ENCODE measurements at regions not wholly inside any gene's neighbourhood (a gene's known extent, or its start where the extent isn't known, plus 50 kb on each side); places are given as distances from the start of the nearest gene placed in this dataset.

DNA sequence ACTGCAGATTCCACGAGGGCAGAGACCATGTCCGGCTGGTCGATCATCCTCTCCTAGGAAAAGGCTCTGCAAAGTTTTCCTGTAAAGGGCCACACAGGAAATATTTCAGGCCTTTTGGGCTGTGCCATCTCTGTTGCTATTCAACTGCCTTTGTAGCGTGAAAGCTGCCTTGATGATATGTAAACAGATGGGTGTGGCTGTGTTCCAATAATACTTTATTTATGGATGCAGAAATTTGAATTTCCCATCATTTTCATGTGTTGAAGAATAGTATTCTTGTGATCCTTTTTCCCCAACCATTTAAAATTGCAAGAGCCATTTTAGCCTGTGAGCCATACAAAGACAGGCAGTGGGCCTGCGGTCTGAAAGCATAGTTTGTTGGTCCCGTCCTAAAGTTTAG, 950.7 kb upstream of the RBFOX1 start:
- TF ChIP-seq, protein P1, sequence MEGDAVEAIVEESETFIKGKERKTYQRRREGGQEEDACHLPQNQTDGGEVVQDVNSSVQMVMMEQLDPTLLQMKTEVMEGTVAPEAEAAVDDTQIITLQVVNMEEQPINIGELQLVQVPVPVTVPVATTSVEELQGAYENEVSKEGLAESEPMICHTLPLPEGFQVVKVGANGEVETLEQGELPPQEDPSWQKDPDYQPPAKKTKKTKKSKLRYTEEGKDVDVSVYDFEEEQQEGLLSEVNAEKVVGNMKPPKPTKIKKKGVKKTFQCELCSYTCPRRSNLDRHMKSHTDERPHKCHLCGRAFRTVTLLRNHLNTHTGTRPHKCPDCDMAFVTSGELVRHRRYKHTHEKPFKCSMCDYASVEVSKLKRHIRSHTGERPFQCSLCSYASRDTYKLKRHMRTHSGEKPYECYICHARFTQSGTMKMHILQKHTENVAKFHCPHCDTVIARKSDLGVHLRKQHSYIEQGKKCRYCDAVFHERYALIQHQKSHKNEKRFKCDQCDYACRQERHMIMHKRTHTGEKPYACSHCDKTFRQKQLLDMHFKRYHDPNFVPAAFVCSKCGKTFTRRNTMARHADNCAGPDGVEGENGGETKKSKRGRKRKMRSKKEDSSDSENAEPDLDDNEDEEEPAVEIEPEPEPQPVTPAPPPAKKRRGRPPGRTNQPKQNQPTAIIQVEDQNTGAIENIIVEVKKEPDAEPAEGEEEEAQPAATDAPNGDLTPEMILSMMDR (IDR thresholded peaks at IDR 0.05): no peak
- TF ChIP-seq POLR2A (IDR thresholded peaks at IDR 0.05): no peak
